Suprapubic skin (tissue), 3 donors: ENCODE measurements at regions not wholly inside any gene's neighbourhood (a gene's known extent, or its start where the extent isn't known, plus 50 kb on each side); places are given as distances from the start of the nearest gene placed in this dataset.

ENCODE experiments used
- POLR2A ChIP-seq, 2 donors: fragments of 450-650 bp; IDR thresholded peaks; one replicate each; pipeline ENCODE4 v1.6.1; 2017; ENCODE audit warnings: antibody characterized with exemption in 2 of 2, mild to moderate bottlenecking in 2 of 2, moderate library complexity in 2 of 2
- TF ChIP-seq, protein P1 (sequence below), 2 donors: fragments of 200-600 bp in 1 of 2; fragments of 450-650 bp in 1 of 2; sonication (generic) in 1 of 2; IDR thresholded peaks; one replicate each; pipeline ENCODE4 v1.5.1; 2016 to 2019; ENCODE audit warnings: antibody characterized with exemption in 2 of 2, mild to moderate bottlenecking in 1 of 2, moderate library complexity in 1 of 2

- TF ChIP-seq POLR2A (IDR thresholded peaks at IDR 0.05) = no peak
- TF ChIP-seq, protein P1, sequence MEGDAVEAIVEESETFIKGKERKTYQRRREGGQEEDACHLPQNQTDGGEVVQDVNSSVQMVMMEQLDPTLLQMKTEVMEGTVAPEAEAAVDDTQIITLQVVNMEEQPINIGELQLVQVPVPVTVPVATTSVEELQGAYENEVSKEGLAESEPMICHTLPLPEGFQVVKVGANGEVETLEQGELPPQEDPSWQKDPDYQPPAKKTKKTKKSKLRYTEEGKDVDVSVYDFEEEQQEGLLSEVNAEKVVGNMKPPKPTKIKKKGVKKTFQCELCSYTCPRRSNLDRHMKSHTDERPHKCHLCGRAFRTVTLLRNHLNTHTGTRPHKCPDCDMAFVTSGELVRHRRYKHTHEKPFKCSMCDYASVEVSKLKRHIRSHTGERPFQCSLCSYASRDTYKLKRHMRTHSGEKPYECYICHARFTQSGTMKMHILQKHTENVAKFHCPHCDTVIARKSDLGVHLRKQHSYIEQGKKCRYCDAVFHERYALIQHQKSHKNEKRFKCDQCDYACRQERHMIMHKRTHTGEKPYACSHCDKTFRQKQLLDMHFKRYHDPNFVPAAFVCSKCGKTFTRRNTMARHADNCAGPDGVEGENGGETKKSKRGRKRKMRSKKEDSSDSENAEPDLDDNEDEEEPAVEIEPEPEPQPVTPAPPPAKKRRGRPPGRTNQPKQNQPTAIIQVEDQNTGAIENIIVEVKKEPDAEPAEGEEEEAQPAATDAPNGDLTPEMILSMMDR (IDR thresholded peaks at IDR 0.05) = no peak
These were observed 200.1 kb downstream of the ACTR3B start for GRCh38 chr7:152959610-152960009.
